SW480 (cell line): ENCODE measurements at regions not wholly inside any gene's neighbourhood (a gene's known extent, or its start where the extent isn't known, plus 50 kb on each side); places are given as distances from the start of the nearest gene placed in this dataset.

Source experiments
- DNase-seq: peaks from one replicate; pipeline ENCODE4 v3.0.0-alpha.2; 2016; ENCODE audit warnings: low spot score

- DNase-seq = no peak
Measured at GRCh38 chr1:67616394-67616985, 68.5 kb upstream of the GADD45A start.

- no peak for DNase-seq
Measured at GRCh38 chr1:67618285-67619018, 66.5 kb upstream of the GADD45A start.

- DNase-seq = no peak
Measured at GRCh38 chr1:67619080-67619479, 65.9 kb upstream of the GADD45A start.

- no peak for DNase-seq
Measured at GRCh38 chr1:67623906-67624305, 61.1 kb upstream of the GADD45A start.

GRCh38 chr1:67624680-67625079 lies 60.3 kb upstream of the GADD45A start:
- no peak for DNase-seq

GRCh38 chr1:67626090-67626860 lies 58.7 kb upstream of the GADD45A start:
- peak; percentile 64 for DNase-seq

- no peak for DNase-seq
Measured at GRCh38 chr1:67626861-67627235, 58.2 kb upstream of the GADD45A start.

- no peak for DNase-seq
Measured at GRCh38 chr1:67627336-67627735, 57.7 kb upstream of the GADD45A start.

- no peak for DNase-seq
Measured at GRCh38 chr1:67627906-67628305, 57.1 kb upstream of the GADD45A start.

GRCh38 chr1:67629370-67630075 lies 55.5 kb upstream of the GADD45A start:
- no peak for DNase-seq

GRCh38 chr1:67630438-67631045 lies 54.5 kb upstream of the GADD45A start:
- no peak for DNase-seq

GRCh38 chr1:67632356-67632755 lies 52.6 kb upstream of the GADD45A start:
- DNase-seq = peak; percentile 40

- no peak for DNase-seq
Measured at GRCh38 chr1:67632811-67633655, 52.0 kb upstream of the GADD45A start.

- DNase-seq = no peak
Measured at GRCh38 chr1:67634396-67634935, 50.5 kb upstream of the GADD45A start.

- no peak for DNase-seq
Measured at GRCh38 chr1:67635055-67635809, 49.8 kb upstream of the GADD45A start.
